HT-29 (cell line): ENCODE measurements at regions not wholly inside any gene's neighbourhood (a gene's known extent, or its start where the extent isn't known, plus 50 kb on each side); places are given as distances from the start of the nearest gene placed in this dataset.
A peak's percentile ranks its signal among the peaks of the same experiment; 100 is the strongest.

Experiments
- DNase-seq: peaks from one replicate; pipeline ENCODE4 v3.0.0-alpha.2; 2015; ENCODE audit warnings: low spot score

DNA sequence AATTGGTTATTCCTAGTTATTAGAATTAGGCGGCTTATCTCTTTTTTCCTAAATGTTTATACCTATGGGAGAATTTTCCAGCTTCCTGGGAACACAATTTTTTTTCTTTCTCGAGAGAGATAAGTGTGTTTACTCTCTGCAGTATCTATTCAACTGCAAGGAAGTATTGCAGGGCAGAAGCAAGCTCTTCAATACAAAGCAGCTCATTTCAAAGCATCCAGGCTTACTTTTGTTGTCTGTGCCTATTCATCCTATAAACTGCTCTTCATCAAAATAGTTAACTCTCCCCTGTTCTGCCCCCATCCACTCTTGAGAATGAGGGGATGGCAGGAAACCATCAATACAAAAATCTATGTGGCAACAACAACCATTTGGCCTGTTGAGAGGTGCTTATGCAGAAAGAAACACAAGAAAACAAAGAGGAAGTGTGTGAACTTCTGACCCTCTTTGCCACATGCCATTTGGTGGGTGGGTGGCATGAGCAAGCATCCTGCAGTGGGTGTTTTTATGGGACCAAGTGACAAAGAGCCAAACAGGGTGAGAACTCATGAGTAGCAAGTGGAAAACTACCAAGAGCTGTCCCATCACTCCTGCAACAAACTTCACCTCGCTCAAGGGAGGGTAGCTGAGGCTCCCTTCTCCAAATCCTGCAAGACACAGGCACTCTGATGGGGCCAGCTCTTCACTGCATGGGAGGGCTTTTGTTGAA lies 50.6 kb upstream of the MRPS6 start:
- peak; percentile 47 for DNase-seq

DNA sequence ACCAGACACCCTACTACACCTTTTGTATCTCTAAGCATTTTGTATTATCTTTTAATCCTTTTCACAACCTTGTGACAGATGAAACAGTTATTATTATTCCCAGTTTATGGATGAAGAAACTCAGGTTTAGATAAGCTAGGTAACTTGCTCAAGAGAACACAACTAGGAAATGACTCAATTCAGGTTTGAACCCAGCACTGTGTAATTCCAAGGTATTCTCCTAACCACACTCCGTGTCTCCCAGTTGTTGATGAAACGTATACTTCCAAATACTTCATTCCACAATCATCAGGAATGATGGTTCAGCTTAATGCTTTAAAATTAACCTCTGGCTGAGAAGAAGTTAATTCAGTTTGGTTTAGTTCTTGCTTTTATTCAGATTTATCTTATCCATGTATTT lies 51.7 kb upstream of the MRPS6 start:
- DNase-seq: no peak

DNA sequence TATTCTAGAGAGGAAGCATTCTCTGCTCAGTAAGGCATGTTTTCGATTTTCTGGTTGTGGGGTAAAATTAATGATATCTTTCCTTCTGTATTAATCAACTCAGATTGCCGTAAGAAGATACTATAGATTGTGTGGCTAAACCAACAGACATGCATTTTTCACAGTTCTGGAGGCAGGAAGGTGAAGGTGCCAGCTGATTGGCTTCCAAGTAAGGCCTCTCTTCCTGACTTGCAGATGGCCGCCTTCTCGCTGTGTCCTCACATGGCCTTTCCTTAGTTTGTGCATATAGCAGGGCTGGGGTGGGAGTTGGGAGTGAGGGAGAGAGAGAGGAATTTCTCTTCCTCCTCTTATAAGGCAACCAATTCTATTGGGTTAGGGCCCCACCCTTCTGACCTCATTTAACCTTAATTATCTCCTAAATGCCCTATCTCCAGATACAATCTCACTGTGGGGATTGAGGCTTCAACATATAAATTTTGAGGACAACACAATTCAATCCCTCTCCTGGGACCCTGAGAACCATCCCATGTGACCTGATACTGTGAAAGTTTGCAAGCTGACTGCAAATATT lies 52.3 kb upstream of the MRPS6 start:
- no peak for DNase-seq

DNA sequence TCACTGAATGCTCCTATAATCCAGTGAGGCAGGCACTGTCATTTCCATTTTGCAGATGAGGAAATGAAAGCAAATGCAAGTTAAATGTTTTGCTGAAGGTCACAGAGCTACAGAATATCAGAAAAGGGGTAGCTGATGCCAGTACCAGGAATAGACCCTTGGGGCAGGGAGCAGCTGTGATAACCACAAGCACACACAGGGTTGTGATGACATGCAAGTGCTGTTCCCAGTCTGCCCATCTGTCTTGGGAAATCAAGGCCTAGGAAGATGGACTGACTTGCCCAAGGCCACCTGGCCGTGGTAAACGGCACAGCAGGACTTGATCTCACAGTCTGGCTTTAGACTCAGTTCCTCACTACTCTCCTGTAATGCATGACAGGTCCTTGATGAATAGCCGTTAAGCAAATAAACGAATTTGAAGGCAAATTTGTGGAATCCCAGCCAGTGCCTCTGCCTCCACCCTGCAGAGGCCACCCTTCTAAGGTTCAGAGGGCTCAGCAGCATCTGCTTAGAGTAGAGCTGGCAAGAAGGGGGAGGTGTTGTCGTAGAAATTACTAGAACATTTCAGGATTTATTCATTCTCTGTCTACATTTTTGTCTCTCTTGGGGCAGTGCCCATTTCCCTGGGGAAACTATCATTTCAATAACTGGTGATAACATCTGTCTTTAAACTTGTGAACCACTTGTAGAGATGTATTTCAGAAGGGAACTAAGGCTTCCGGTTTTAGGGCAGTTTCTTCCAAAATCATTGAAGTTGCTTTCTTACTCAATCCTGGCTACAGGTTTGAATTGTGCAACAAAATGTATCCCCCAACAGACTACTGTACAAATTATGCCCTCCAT lies 53.2 kb upstream of the MRPS6 start:
- no peak for DNase-seq

DNA sequence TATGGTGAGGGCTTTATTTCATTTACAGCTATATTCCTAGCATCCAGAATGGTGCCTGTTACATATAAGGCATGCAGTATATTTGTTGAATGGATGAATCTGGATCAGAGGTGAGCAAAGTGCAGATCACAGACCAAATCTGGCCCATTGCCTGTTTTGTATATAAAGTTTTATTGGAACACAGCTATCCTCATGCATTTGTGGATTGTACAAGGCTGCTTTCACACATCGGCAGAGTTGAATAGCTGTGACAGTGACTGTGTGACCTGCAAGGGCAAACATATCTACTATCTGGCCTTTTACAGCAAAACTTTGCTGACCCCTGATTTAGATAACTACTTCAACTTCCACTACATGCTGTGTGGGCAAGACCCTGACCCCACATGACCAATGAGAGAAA lies 54.0 kb upstream of the MRPS6 start:
- no peak for DNase-seq

DNA sequence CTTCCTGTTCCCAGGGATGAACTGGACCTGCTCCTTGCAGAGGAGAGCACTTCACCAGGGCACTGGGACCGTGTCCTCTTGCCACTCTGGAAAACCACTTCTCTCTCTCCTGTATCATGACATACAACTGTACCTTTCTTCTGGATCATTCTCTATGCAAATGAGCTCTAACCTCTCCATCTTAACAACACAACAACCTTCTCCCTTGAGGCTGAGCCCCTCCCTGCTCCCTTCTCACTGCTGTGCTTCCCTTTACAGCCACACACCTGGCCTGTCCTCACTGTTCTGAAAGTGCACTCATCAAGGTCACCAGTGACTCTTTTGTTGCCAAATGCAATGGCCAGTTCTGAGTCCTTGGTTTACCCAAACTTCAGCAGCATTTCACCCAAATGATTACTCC lies 54.5 kb upstream of the MRPS6 start:
- no peak for DNase-seq

DNA sequence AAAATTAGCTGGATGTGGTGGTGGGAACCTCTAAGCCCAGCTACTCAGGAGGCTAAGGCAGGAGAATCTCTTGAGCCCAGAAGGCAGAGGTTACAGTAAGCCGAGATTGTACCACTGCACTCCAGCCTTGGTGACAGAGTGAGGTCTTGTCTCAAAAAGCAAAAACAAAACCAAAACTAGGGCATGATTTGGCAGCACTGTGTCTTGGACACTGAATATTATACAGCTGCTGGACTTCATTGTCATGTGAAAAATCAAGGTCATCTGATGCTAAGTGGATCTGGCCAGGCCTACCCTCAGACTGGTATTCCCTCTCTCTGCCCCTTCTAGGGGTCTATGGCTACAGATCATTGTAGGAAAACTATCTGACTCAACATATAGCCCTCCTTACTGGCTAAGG lies 55.2 kb upstream of the MRPS6 start:
- no peak for DNase-seq

DNA sequence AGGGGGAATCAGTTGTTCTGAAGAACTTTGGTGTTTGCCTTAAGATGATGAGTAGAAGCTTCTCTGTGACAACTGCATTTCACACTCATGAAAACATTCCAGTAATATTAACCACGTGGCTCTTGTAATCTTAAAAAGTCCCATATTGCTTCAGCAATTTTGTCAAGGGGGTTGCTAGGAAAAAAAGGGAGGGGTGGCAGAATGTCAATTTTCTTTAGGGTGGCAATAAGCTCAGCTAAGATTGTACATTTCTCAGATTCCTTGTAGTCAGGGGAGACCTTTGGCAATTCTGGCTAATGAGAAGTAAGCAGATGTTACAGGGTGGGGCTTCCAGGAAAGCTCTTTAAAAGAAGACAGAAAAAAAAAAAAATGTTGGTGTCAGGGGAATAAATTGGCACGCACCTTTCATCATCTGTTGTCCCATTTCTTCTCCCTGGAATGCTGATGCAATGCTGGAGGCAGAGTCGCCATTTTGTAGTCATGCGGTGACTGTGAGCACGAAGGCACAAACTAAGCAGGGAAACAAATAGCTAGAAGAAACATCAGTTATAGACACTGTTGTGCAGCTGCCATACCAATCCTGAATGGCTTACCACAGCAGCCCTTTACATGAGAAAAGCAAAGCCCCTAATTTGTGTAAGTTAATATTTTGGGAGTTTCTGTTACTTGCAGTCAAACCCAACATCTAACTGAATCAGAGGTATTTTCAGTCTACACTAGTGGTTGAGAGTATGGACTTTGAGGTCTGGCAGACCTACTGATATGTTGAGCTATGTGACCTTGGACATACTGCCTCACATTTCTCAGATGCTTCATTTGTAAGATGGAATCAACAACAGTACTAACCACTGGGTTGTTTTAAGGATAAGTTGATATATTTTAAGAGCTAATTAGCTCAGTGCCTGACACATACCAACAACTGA lies 56.1 kb upstream of the MRPS6 start:
- no peak for DNase-seq

DNA sequence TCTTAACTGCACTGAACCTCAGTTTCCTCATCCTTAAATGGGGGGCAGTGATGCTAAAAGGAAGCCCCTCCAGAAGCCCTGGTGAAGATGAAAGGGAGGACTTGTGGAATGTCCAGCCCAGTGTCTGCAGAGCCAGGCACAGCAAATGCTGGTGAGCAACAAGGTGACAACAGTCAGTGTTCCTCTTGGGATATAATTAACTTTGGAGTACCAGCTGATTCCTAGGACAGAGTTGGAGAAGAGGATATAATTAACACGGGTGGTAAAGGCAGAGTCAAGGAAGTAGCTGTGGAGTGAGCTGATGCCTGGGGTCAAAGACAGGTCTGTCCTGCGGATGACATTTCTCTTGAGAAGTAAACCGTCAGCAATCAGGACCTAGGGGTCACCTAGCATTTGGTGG lies 60.7 kb upstream of the MRPS6 start:
- no peak for DNase-seq

DNA sequence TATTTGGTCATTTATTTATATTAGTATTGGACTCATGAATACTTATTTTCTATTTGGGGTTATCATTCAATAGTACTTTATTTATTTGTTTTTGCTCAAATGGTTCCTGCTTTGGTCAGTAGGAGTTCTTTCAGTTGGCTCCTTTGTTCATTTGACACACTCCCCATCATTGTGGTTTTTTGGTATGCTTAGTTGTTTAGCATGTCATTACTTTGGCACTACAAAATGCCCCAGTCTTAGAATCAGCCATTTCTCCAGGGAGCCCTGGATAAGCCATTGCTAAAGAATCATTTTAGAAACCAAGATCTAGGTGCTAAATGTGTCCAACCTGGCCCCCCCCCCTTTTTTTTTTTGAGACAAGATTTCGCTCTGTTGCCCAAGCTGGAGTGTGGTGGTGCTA lies 61.7 kb upstream of the MRPS6 start:
- no peak for DNase-seq

DNA sequence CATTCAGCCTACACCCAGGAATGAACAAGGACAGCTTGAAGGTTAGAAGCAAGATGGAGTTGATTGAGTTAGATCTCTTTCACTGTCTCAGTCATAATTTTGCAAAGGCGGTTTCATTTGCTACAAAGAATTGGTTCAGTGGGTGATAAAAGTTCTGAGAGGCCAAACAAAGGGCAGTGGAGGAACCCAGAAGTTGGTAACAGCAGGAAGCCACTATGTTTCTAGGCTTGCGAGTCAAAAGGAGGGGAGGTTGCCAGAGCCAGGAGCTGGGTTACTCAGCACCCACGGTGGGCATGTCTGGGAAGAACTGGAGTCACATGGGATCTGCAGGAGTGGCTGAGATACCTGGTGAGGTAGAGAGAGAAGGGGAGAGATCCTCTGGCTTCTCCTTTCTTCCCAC lies 64.2 kb upstream of the MRPS6 start:
- DNase-seq: no peak

DNA sequence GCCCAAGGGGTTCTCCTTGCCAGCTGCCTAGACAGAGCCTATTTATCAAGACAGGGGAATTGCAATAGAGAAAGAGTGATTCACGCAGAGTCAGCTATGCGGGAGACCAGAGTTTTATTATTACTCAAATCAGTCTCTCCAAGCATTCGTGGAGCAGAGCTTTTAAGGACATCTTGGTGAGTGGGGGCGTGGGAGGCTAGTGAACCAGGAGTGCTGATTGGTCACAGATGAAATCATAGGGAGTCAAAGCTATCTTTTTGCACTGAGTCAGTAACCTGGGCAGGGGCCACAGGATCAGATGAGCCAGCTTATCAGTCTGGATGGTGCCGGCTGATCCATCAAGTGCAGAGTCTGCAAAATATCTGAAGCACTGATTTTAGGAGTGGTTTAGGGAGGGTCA lies 64.8 kb upstream of the MRPS6 start:
- no peak for DNase-seq

DNA sequence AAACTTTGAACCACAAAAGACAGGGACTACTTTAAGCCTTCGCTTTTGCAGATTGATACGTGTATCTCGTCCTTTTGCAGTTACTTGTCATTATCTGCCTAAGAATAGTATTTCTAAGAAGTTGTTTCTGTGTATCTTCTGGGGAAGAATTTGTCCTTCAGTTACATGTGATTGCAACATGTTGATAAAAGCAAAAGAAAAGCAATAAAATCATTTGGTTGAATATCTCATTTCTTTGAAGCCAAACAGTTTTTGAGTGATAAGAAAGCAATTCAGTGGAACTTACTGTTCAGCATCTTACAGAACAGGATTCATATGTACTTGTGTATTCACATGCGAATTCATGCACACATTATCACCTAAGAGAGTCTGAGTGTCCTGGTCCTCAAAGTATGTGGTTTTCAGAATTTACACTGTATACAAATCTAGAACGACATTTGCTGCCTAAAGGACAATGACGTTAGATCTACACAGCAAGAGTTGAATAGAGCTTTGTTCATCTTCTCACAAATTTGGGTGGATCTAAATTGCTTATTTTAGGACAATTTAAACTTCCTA lies 66.7 kb upstream of the MRPS6 start:
- no peak for DNase-seq

DNA sequence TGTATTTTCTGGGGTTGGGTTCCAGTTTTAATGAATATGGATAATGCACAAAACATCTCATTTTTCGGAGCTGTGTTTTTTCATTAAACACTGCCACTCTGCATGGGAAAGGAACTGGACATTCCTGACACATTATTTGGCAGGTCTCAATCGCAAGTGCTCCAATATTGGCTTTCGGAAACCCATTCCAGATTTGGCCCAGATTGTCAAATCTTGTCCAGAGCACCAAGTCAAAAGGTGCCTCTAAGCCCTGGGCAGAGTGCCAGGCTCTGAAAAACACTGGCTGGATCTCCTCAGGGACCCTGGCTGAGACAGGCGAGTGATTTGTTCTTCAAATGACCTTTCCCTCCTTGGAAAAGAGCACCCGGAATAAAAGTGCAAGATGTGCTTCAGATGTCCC lies 68.4 kb upstream of the MRPS6 start:
- no peak for DNase-seq

DNA sequence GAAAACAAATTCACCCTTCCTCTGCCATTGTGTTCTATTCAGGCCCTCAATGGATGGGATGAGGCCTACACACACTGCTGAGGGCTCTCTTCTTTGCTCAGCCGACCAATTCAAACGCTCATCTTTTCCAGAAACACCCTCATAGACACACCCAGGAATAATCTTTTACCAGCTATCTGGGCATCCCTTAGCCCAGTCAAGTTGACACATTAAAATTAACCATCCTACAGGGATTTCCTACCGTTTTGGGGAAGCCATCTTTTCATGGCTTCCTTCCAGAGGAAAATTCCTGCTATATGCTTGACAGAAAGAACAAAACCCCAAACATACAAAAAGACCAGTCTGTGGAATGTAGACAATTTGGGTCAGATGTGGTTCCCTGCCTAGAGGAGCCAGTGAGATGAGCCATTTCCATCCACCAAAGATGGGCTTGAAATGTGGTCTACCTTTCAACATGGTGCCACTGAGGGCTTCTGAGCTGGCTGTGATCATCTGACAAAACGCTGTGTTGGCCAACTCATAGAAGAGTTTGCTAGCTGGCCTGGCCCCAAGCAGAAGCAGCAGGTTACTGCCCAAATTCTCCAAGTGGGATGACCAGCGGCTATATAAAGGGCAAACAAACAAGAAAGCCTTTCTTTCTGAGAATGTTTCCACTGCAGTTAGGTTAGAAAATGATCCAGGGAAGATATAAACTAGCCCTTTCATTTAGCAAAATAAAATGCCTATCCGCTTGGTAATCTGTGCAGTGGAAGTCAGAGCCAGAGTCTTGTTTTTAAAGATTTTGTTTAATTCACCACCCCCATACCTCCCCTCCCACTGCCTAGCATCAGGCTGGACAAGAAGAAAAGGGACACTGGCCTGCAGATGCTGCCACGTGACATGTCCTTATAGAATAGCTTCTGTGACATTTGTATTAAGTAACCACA lies 69.1 kb upstream of the MRPS6 start:
- DNase-seq: no peak

DNA sequence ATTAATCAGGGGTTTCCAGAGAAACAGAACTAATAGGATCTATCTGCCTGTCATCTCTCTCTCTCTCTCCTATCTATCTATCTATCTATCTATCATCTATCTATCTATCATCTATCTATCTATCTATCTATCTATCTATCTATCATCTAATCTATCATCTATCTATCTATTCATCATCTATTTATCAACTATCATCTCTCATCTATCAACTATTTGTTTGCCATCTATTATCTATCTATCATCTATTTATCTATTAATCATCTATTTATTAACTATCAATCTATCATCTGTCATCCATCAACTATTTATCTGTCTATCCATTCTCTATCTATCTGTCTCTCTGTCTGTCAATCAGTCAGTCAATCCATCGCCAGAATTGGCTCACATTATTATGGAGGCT lies 70.0 kb upstream of the MRPS6 start:
- DNase-seq: no peak

DNA sequence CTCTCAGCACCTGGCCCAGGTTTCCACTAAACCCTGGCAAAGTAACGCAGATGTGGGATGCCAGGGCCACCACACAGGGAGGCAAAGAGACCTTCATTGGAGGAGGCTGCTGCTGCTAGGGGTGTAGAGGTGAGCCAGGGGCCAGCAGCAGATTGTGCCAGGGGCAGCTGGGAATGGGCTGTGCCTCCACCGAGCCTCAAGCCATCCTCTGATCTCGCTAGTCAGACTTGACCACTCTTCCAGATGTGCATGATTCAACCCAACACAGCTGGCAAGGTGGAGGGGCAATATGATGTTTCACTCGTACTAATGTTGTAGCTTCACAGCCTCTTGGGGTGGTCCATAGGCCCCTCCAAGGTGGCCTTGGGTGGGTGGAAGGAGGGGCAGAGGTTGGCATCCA lies 73.0 kb upstream of the MRPS6 start:
- DNase-seq: no peak

DNA sequence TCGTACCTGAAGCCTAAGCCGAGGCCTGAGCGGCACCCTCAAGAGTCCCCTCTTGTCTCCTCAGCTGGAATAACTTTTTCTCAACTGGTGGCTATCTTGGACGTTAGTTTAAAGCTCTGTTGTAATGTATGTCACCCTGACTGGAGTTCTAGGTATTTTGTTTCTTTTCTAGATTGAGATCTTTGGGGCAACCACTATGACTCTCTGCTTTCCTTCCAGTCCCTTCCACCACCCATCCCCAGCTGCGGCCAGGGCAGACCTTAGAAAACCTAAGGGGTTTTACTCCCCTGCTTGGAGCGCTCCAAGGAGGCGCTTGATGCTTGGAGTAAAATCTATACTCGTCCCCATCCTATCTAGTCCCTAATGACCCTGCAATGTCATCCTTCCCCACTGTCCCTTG lies 74.6 kb upstream of the MRPS6 start:
- DNase-seq: no peak

DNA sequence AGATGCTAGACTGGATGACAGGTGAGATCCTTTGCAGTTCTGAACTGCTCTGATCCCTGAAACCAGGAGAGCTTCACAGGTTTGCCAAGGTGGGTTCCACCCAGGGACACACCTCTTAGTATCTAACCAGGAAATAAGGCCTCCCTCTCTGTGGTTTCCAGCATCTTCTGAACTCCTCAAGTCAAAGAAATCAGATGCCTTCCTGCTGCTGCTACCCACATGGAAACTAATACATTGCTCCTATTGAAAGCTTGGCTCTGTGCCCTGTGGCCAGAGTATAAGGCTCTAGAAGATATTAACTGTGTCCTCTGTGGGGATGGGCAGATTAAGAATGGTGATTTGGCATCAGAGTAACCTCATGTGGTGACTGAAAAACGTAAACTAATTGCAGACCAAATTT lies 75.0 kb upstream of the MRPS6 start:
- peak; percentile 4 for DNase-seq

DNA sequence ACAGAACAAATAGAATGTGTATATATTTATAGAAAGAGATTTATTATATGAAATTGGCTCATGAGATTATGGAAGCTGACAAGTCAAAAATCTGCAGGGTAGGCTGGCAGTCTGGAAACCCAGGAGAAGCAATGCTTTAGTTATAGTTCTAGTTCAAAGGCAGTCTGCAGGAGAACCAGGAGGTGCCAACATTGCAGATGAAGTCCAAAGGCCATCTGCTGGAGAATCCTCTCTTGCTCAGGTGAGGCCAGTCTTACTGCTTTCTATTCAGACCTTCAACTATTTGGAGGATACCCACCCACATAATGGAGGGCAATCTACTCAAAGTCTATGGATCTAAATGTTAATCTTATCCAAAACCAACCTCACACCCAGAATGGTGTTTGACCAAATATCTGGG lies 75.9 kb upstream of the MRPS6 start:
- peak; percentile 6 for DNase-seq

DNA sequence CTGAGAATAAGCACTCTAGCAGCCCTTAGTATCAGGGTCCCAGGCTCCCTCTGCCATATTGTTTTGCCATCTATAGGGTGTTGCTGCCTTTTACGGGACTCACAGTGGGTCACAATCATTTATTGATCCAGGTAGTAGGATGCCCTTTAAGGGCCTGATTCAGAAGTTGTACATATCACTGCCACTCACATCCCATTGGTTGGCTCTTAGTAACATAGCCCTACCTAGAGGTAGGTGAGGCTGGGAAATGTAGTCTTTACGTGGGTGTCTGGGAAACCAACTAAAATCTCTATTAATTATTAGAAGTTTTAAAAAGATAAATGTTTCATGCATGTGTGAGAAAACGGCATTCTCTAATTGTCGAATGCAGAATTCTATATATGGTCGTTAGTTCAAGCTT lies 78.8 kb upstream of the ATP5PO start:
- no peak for DNase-seq
